Adipocyte (in vitro differentiated cells): ENCODE measurements at regions not wholly inside any gene's neighbourhood (a gene's known extent, or its start where the extent isn't known, plus 50 kb on each side); places are given as distances from the start of the nearest gene placed in this dataset.
"Not testable (repeated sequence)": the region's sequence is repeated elsewhere in the genome, so short reads cannot be mapped to it uniquely, and the experiment has no call there.

Experiments
- DNase-seq: peaks from one replicate; pipeline ENCODE4 v3.0.0-alpha.2; 2015; ENCODE audit warnings: low read depth
- H3K27me3 ChIP-seq: replicated peaks from 2 replicates; pipeline ENCODE4 v1.7.0; 2013; ENCODE audit warnings: mild to moderate bottlenecking, low read length, moderate library complexity; ENCODE audit not compliant: control insufficient read depth, insufficient read depth
- H3K36me3 ChIP-seq: 2 replicates; pipeline ENCODE4 v1.7.0; 2013; ENCODE audit warnings: low read length, mild to moderate bottlenecking, moderate library complexity; ENCODE audit not compliant: control insufficient read depth, insufficient read depth, severe bottlenecking
- H3K4me1 ChIP-seq: 2 replicates; pipeline ENCODE4 v1.7.0; 2013; ENCODE audit warnings: mild to moderate bottlenecking, low read length, moderate library complexity; ENCODE audit not compliant: control insufficient read depth, insufficient read depth
- H3K4me3 ChIP-seq: 2 replicates; pipeline ENCODE4 v1.7.0; 2013; ENCODE audit warnings: mild to moderate bottlenecking, low read length, moderate library complexity
- H3K9ac ChIP-seq: 2 replicates; pipeline ENCODE4 v1.7.0; 2013; ENCODE audit warnings: mild to moderate bottlenecking, low read length, moderate library complexity
- H3K9me3 ChIP-seq: 2 replicates; pipeline ENCODE4 v1.7.0; 2013; ENCODE audit warnings: mild to moderate bottlenecking, low read length, moderate library complexity; ENCODE audit not compliant: control insufficient read depth

- H3K9ac ChIP-seq, result no peak overlapping the region
- no peaks in the 10 kb centered on the region for H3K9me3 ChIP-seq
- no peaks in the 10 kb centered on the region for H3K27me3 ChIP-seq
- no peak for DNase-seq
- no peaks in the 10 kb centered on the region for H3K36me3 ChIP-seq
- no peak overlapping the region for H3K4me3 ChIP-seq
- H3K4me1 ChIP-seq, result no peaks in the 10 kb centered on the region
Observed at GRCh38 chr13:56558698-56559320, 581.9 kb upstream of the PRR20A start.

DNA sequence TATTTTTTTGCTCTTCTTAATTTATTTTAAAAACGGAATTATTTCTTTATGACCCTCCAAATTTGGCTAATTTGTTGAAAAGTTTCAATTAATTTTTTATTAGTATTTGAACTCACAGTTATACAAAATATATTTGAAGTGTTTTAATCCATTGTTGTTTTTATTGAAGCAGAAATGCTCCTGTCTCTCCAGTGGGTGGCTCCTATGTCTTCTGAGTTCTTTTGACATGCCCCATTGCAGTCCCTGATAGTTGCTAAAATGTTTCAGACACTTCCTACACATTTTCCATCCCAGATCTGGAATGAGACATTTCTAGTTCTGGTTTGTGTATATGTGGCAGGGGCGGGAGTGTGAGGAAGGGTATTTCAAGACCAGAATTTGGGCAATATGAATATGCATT lies 579.4 kb upstream of the PRR20A start:
- Histone ChIP-seq H3K9me3 (no peaks in the 10 kb centered on the region), H3K4me3 (no peak overlapping the region), H3K27me3 (no peaks in the 10 kb centered on the region), H3K9ac (no peak overlapping the region), H3K36me3 (no peaks in the 10 kb centered on the region), H3K4me1 (no peaks in the 10 kb centered on the region)
- DNase-seq, result no peak

- H3K27me3 ChIP-seq, result no peaks in the 10 kb centered on the region
- DNase-seq, result no peak
Observed at GRCh38 chr13:56563663-56564062, 577.1 kb upstream of the PRR20A start.

GRCh38 chr13:56586976-56587375 lies 553.7 kb upstream of the PRR20A start:
- no peak overlapping the region for H3K4me3 ChIP-seq
- H3K4me1 ChIP-seq, result no peaks in the 10 kb centered on the region
- DNase-seq, result no peak
- H3K9ac ChIP-seq, result no peak overlapping the region
- peaks cover 11% of the 10 kb centered on the region for H3K9me3 ChIP-seq
- H3K27me3 ChIP-seq, result no peaks in the 10 kb centered on the region
- no peaks in the 10 kb centered on the region for H3K36me3 ChIP-seq

More at GRCh38 chr13:56563663-56564062, 577.1 kb upstream of the PRR20A start:
- Histone ChIP-seq H3K9me3 (no peaks in the 10 kb centered on the region), H3K4me1 (no peaks in the 10 kb centered on the region), H3K36me3 (no peaks in the 10 kb centered on the region), H3K4me3 (no peak overlapping the region), H3K9ac (no peak overlapping the region)

DNA sequence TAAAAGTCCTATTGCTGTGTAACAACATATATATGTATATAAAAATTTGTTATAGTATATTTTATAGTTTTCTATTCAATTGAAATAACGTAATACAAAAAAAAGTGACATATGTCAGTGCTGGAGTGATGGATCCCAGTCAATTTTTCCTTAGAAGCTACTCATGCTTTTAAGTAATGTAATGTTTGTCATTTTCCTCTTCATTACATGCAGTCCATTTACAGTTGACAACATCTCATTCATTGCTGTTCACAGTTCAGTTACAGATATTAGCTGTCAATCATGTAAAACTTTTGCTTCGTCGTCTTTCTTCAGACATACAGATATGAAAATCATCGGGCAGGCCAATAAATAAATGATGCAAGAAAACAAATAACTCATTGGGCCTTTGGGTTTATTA lies 525.1 kb upstream of the PRR20A start:
- H3K27me3 ChIP-seq, result no peaks in the 10 kb centered on the region
- H3K4me1 ChIP-seq, result no peaks in the 10 kb centered on the region
- no peak for DNase-seq
- H3K9ac ChIP-seq, result no peak overlapping the region
- peaks cover 7% of the 10 kb centered on the region for H3K9me3 ChIP-seq
- H3K4me3 ChIP-seq, result no peak overlapping the region
- H3K36me3 ChIP-seq, result no peaks in the 10 kb centered on the region

GRCh38 chr13:56622840-56623239 lies 517.9 kb upstream of the PRR20A start:
- H3K27me3 ChIP-seq, result no peaks in the 10 kb centered on the region
- peaks cover 14% of the 10 kb centered on the region for H3K9me3 ChIP-seq
- no peaks in the 10 kb centered on the region for H3K36me3 ChIP-seq
- no peak overlapping the region for H3K9ac ChIP-seq
- no peaks in the 10 kb centered on the region for H3K4me1 ChIP-seq
- DNase-seq, result no peak
- H3K4me3 ChIP-seq, result no peak overlapping the region

GRCh38 chr13:56628886-56629285 lies 511.8 kb upstream of the PRR20A start:
- H3K27me3 ChIP-seq, H3K9ac ChIP-seq, H3K4me1 ChIP-seq, DNase-seq, H3K4me3 ChIP-seq, H3K36me3 ChIP-seq: not testable (repeated sequence)
- peaks cover 12% of the 10 kb centered on the region for H3K9me3 ChIP-seq

- DNase-seq, H3K9me3 ChIP-seq, H3K9ac ChIP-seq, H3K4me1 ChIP-seq, H3K27me3 ChIP-seq, H3K4me3 ChIP-seq, H3K36me3 ChIP-seq: not testable (repeated sequence)
Observed at GRCh38 chr13:56631060-56631459, 509.7 kb upstream of the PRR20A start.

GRCh38 chr13:56653043-56653442 lies 487.7 kb upstream of the PRR20A start:
- Histone ChIP-seq H3K4me1 (no peaks in the 10 kb centered on the region), H3K9ac (no peak overlapping the region), H3K9me3 (peaks cover 11% of the 10 kb centered on the region), H3K36me3 (no peaks in the 10 kb centered on the region), H3K27me3 (no peaks in the 10 kb centered on the region), H3K4me3 (no peak overlapping the region)
- DNase-seq, result no peak

DNA sequence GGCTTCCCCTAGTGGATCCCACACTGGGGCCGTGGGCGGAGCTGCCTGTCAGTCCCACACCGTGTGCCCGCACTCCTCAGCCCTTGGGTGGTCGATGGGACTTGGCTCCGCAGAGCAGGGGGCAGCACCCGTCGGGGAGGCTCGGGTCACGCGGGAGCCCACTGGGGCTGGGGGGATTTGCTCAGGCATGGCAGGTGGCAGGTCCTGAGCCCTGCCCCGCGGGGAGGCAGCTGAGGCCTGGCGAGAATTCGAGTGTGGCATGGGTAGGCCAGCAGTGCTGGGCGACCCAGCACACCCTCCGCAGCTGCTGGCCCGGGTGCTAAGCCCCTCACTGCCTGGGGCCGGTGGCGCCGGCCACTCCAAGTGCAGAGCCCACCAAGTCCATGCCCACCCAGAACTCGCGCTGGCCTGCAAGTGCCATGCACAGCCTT lies 481.7 kb upstream of the PRR20A start:
- H3K9me3 ChIP-seq, result no peaks in the 10 kb centered on the region
- no peaks in the 10 kb centered on the region for H3K27me3 ChIP-seq
- H3K9ac ChIP-seq, result no peak overlapping the region
- no peaks in the 10 kb centered on the region for H3K4me1 ChIP-seq
- H3K4me3 ChIP-seq, result no peak overlapping the region
- H3K36me3 ChIP-seq, result no peaks in the 10 kb centered on the region
- DNase-seq, result no peak

DNA sequence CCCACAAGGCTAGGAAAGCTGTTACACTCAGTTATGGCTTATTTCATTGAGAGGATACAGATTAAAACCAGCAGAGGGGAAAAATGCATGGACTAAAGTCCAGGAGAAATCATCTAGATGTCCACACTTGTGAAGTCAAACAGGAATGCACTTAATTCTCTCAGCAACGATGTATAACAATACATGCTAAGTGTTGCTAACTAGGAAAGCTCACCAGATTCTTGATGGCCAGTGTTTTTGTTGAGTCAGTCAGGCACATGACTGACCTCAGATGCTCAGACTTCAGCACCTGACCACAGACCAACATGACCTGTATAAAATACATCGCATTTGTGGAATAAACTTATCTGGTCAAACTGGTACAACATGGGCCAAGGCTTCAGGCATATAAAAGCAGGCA lies 470.2 kb upstream of the PRR20A start:
- Histone ChIP-seq H3K27me3 (no peaks in the 10 kb centered on the region), H3K4me1 (no peaks in the 10 kb centered on the region), H3K36me3 (no peaks in the 10 kb centered on the region), H3K9ac (no peak overlapping the region), H3K9me3 (no peaks in the 10 kb centered on the region), H3K4me3 (no peak overlapping the region)
- no peak for DNase-seq

DNA sequence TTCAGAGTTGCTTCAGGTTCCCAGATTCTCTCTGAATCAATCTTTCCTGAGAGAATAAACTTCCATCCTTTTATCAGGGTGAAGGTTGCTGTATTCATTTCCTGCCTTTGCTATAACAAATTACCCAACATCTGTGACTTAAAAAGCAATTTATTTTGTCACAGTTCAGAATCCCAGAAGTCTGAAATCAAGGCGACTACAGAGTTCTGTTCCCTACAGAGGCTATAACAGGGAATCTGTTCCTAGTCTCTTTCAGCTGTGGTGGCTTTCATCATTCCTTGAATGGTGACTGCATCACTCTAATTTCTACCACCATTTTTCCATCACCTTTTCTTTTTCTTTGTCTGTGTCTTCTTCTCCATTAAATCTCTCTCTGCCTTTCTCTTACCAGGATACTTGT lies 459.3 kb upstream of the PRR20A start:
- Histone ChIP-seq H3K9ac (no peak overlapping the region), H3K27me3 (no peaks in the 10 kb centered on the region), H3K9me3 (peaks cover 23% of the 10 kb centered on the region), H3K4me1 (no peaks in the 10 kb centered on the region), H3K4me3 (no peak overlapping the region), H3K36me3 (no peaks in the 10 kb centered on the region)
- DNase-seq, result no peak
